GM23338 (cell line): ENCODE measurements at regions not wholly inside any gene's neighbourhood (a gene's known extent, or its start where the extent isn't known, plus 50 kb on each side); places are given as distances from the start of the nearest gene placed in this dataset.

ENCODE experiments used
- ATAC-seq: fragments of 200-7000 bp; cut with Tn5 transposase; 3 replicates; pipeline ENCODE4 v1.9.1; 2020
- DNase-seq: peaks from one replicate; pipeline ENCODE4 v3.0.0-alpha.2; 2015; ENCODE audit warnings: low spot score
- H2AFZ ChIP-seq: fragments of 200-600 bp; sonication (generic); 2 replicates; pipeline ENCODE4 v1.8.0; 2016; ENCODE audit warnings: antibody characterized with exemption, mild to moderate bottlenecking, moderate library complexity
- H3F3A ChIP-seq: fragments of 200-600 bp; sonication (generic); replicated peaks from 2 replicates; pipeline ENCODE4 v1.8.0; 2017; ENCODE audit warnings: antibody characterized with exemption, mixed run types, low read depth
- H3K27ac ChIP-seq: fragments of 200-600 bp; sonication (generic); 2 replicates; pipeline ENCODE4 v1.6.1; 2016; ENCODE audit warnings: low read depth
- H3K27me3 ChIP-seq: fragments of 200-600 bp; sonication (generic); 2 replicates; pipeline ENCODE4 v1.8.0; 2016; ENCODE audit warnings: mild to moderate bottlenecking, mixed run types, moderate library complexity; ENCODE audit not compliant: insufficient read depth
- H3K36me3 ChIP-seq: fragments of 200-600 bp; sonication (generic); 2 replicates; pipeline ENCODE4 v1.8.0; 2016; ENCODE audit warnings: mild to moderate bottlenecking; ENCODE audit not compliant: insufficient read depth
- H3K4me1 ChIP-seq: fragments of 200-600 bp; sonication (generic); 2 replicates; pipeline ENCODE4 v1.8.0; 2016; ENCODE audit warnings: mild to moderate bottlenecking, moderate library complexity; ENCODE audit not compliant: insufficient read depth
- H3K4me2 ChIP-seq: fragments of 200-600 bp; sonication (generic); 2 replicates; pipeline ENCODE4 v1.7.1; 2017; ENCODE audit warnings: mixed run types
- H3K4me3 ChIP-seq: fragments of 200-600 bp; sonication (generic); 2 replicates; pipeline ENCODE4 v1.6.1; 2016; ENCODE audit warnings: mixed run types
- H3K79me2 ChIP-seq: fragments of 200-600 bp; sonication (generic); replicated peaks from 2 replicates; pipeline ENCODE4 v1.8.0; 2017; ENCODE audit warnings: mild to moderate bottlenecking; ENCODE audit not compliant: insufficient read depth
- H3K9me2 ChIP-seq: fragments of 200-600 bp; sonication (generic); 2 replicates; pipeline ENCODE4 v1.8.0; 2017; ENCODE audit not compliant: insufficient read depth
- H4K20me1 ChIP-seq: fragments of 200-600 bp; sonication (generic); replicated peaks from 2 replicates; pipeline ENCODE4 v1.8.0; 2017; ENCODE audit warnings: mild to moderate bottlenecking; ENCODE audit not compliant: insufficient read depth
- H3K27ac Mint-ChIP-seq: 2 replicates; pipeline ENCODE4 v1.8.0; 2020; ENCODE audit warnings: inconsistent platforms, mild to moderate bottlenecking, moderate library complexity, mixed read lengths
- H3K27me3 Mint-ChIP-seq: 3 replicates; pipeline ENCODE4 v1.8.0; 2022; ENCODE audit warnings: low read depth, mild to moderate bottlenecking, moderate library complexity, mixed read lengths, inconsistent platforms; ENCODE audit not compliant: insufficient read depth, poor library complexity
- H3K36me3 Mint-ChIP-seq: 3 replicates; pipeline ENCODE4 v1.8.0; 2021; ENCODE audit warnings: low read depth, mild to moderate bottlenecking, inconsistent platforms, moderate library complexity, mixed read lengths
- H3K4me1 Mint-ChIP-seq: 3 replicates; pipeline ENCODE4 v1.8.0; 2020; ENCODE audit warnings: mild to moderate bottlenecking, inconsistent platforms, mixed read lengths
- H3K4me3 Mint-ChIP-seq: 3 replicates; pipeline ENCODE4 v1.8.0; 2021; ENCODE audit warnings: moderate library complexity, mild to moderate bottlenecking, inconsistent platforms, mixed read lengths
- H3K9me3 Mint-ChIP-seq: 3 replicates; pipeline ENCODE4 v1.8.0; 2020; ENCODE audit warnings: moderate library complexity, mild to moderate bottlenecking, inconsistent platforms, mixed read lengths
- CREB1 ChIP-seq: fragments of 250-450 bp; sonication (Bioruptor Pico); IDR thresholded peaks from 2 replicates; pipeline ENCODE4 v1.5.0; 2020; ENCODE audit warnings: low read depth, mild to moderate bottlenecking, moderate library complexity
- CTCF ChIP-seq, 2 experiments: fragments of 200-600 bp in 1 of 2; sonication (generic) in 1 of 2; conservative IDR thresholded peaks; 2 replicates each; pipeline versions ENCODE4 v1.5.1 to v1.6.1; 2016 to 2017; ENCODE audit warnings: antibody characterized with exemption in 2 of 2, low read depth in 2 of 2, mild to moderate bottlenecking in 2 of 2, moderate library complexity in 1 of 2
- EZH2 ChIP-seq: fragments of 200-600 bp; sonication (generic); IDR thresholded peaks from one replicate; pipeline ENCODE4 v1.8.0; 2017; ENCODE audit warnings: antibody characterized with exemption, mild to moderate bottlenecking, low read depth; ENCODE audit not compliant: unreplicated experiment
- EZH2phosphoT487 ChIP-seq: fragments of 200-600 bp; sonication (generic); IDR thresholded peaks from one replicate; pipeline ENCODE4 v1.8.1; 2018; ENCODE audit warnings: antibody characterized with exemption; ENCODE audit not compliant: unreplicated experiment
- JUNB ChIP-seq: IDR thresholded peaks from one replicate; pipeline ENCODE4 v1.6.1; 2016; ENCODE audit warnings: antibody characterized with exemption; ENCODE audit not compliant: unreplicated experiment
- POLR2AphosphoS5 ChIP-seq: IDR thresholded peaks from 2 replicates; pipeline ENCODE4 v1.6.1; 2016; ENCODE audit warnings: antibody characterized with exemption, low read depth
- REST ChIP-seq: IDR thresholded peaks from one replicate; pipeline ENCODE4 v1.6.1; 2018; ENCODE audit warnings: antibody characterized with exemption; ENCODE audit not compliant: unreplicated experiment
- ZNF114 ChIP-seq: fragments of 250-450 bp; sonication (Bioruptor Pico); IDR thresholded peaks from 2 replicates; pipeline ENCODE4 v1.5.0; 2020; ENCODE audit warnings: mild to moderate bottlenecking, moderate library complexity
- ZNF331 ChIP-seq: fragments of 250-450 bp; sonication (Bioruptor Pico); IDR thresholded peaks from 2 replicates; pipeline ENCODE4 v1.5.0; 2020; ENCODE audit warnings: low read depth, mild to moderate bottlenecking, moderate library complexity
- TF ChIP-seq, protein P1 (sequence below): fragments of 250-450 bp; sonication (Bioruptor Pico); IDR thresholded peaks from 2 replicates; pipeline ENCODE4 v1.5.0; 2020; ENCODE audit warnings: mild to moderate bottlenecking, moderate library complexity

- Histone ChIP-seq H3K9me2 (no peaks in the 10 kb centered on the region), H3K36me3 (no peaks in the 10 kb centered on the region), H3K4me2 (no peak overlapping the region), H3K4me1 (no peaks in the 10 kb centered on the region), H3K27ac (no peak overlapping the region), H2AFZ (no peak overlapping the region), H3F3A (no peaks in the 10 kb centered on the region), H3K79me2 (no peaks in the 10 kb centered on the region), H4K20me1 (no peaks in the 10 kb centered on the region), H3K27me3 (no peaks in the 10 kb centered on the region), H3K4me3 (no peak overlapping the region)
- Mint-ChIP-seq H3K4me1 (peaks cover 1% of the 10 kb centered on the region; the same call in 2 of the 3 replicates), H3K36me3 (peaks cover 8% of the 10 kb centered on the region; the same call in 1 of the 3 replicates), H3K27me3 (no peaks in the 10 kb centered on the region), H3K27ac (no peak overlapping the region), H3K9me3 (peaks cover 11% of the 10 kb centered on the region; the same call in 1 of the 3 replicates), H3K4me3 (no peak overlapping the region)
- DNase-seq = no peak
- no peak for ATAC-seq
- no peak for TF ChIP-seq JUNB
- TF ChIP-seq POLR2AphosphoS5 = no peak
Measured at GRCh38 chr5:153116916-153117315, 373.6 kb upstream of the GRIA1 start.

DNA sequence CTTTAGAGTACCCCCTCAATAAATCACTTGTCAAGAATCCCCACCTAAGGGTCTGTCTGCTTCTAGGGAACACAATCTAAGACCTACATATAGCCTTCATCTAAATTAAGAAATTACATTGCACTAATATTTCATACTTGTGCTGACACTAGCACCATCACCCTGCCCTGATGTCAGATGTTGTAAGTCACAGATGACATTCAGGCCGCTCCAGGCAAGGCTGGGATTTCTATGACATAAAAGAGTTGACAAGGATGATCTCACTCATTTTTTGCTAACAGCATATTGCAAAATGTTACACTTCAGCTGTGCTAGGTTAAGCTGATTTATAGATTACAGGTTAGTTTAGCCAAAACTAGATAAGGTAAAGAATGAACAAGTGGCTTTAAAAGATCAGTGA, 372.5 kb upstream of the GRIA1 start:
- Histone ChIP-seq H3K27me3 (no peaks in the 10 kb centered on the region), H3K27ac (no peak overlapping the region), H4K20me1 (no peaks in the 10 kb centered on the region), H3K4me3 (no peak overlapping the region), H3K4me2 (no peak overlapping the region), H3K36me3 (no peaks in the 10 kb centered on the region), H3K9me2 (no peaks in the 10 kb centered on the region), H3K4me1 (no peaks in the 10 kb centered on the region), H3F3A (no peaks in the 10 kb centered on the region), H2AFZ (no peak overlapping the region), H3K79me2 (no peaks in the 10 kb centered on the region)
- no peak for DNase-seq
- Mint-ChIP-seq H3K9me3 (peaks cover 11% of the 10 kb centered on the region; the same call in 1 of the 3 replicates), H3K27ac (no peak overlapping the region), H3K4me3 (no peak overlapping the region), H3K4me1 (peaks cover 11% of the 10 kb centered on the region; the same call in 2 of the 3 replicates), H3K27me3 (no peaks in the 10 kb centered on the region), H3K36me3 (peaks cover 8% of the 10 kb centered on the region; the same call in 1 of the 3 replicates)
- no peak for ATAC-seq
- TF ChIP-seq EZH2 (no peak), REST (no peak), CREB1 (CRISPR knock-in tag) (no peak), CTCF (conservative IDR thresholded peaks at IDR 0.05; ENCODE audit: low read depth in 2 of 2) (no peak), POLR2AphosphoS5 (no peak), ZNF331 (no peak), JUNB (no peak), ZNF114 (no peak), EZH2phosphoT487 (no peak)
- TF ChIP-seq, protein P1, sequence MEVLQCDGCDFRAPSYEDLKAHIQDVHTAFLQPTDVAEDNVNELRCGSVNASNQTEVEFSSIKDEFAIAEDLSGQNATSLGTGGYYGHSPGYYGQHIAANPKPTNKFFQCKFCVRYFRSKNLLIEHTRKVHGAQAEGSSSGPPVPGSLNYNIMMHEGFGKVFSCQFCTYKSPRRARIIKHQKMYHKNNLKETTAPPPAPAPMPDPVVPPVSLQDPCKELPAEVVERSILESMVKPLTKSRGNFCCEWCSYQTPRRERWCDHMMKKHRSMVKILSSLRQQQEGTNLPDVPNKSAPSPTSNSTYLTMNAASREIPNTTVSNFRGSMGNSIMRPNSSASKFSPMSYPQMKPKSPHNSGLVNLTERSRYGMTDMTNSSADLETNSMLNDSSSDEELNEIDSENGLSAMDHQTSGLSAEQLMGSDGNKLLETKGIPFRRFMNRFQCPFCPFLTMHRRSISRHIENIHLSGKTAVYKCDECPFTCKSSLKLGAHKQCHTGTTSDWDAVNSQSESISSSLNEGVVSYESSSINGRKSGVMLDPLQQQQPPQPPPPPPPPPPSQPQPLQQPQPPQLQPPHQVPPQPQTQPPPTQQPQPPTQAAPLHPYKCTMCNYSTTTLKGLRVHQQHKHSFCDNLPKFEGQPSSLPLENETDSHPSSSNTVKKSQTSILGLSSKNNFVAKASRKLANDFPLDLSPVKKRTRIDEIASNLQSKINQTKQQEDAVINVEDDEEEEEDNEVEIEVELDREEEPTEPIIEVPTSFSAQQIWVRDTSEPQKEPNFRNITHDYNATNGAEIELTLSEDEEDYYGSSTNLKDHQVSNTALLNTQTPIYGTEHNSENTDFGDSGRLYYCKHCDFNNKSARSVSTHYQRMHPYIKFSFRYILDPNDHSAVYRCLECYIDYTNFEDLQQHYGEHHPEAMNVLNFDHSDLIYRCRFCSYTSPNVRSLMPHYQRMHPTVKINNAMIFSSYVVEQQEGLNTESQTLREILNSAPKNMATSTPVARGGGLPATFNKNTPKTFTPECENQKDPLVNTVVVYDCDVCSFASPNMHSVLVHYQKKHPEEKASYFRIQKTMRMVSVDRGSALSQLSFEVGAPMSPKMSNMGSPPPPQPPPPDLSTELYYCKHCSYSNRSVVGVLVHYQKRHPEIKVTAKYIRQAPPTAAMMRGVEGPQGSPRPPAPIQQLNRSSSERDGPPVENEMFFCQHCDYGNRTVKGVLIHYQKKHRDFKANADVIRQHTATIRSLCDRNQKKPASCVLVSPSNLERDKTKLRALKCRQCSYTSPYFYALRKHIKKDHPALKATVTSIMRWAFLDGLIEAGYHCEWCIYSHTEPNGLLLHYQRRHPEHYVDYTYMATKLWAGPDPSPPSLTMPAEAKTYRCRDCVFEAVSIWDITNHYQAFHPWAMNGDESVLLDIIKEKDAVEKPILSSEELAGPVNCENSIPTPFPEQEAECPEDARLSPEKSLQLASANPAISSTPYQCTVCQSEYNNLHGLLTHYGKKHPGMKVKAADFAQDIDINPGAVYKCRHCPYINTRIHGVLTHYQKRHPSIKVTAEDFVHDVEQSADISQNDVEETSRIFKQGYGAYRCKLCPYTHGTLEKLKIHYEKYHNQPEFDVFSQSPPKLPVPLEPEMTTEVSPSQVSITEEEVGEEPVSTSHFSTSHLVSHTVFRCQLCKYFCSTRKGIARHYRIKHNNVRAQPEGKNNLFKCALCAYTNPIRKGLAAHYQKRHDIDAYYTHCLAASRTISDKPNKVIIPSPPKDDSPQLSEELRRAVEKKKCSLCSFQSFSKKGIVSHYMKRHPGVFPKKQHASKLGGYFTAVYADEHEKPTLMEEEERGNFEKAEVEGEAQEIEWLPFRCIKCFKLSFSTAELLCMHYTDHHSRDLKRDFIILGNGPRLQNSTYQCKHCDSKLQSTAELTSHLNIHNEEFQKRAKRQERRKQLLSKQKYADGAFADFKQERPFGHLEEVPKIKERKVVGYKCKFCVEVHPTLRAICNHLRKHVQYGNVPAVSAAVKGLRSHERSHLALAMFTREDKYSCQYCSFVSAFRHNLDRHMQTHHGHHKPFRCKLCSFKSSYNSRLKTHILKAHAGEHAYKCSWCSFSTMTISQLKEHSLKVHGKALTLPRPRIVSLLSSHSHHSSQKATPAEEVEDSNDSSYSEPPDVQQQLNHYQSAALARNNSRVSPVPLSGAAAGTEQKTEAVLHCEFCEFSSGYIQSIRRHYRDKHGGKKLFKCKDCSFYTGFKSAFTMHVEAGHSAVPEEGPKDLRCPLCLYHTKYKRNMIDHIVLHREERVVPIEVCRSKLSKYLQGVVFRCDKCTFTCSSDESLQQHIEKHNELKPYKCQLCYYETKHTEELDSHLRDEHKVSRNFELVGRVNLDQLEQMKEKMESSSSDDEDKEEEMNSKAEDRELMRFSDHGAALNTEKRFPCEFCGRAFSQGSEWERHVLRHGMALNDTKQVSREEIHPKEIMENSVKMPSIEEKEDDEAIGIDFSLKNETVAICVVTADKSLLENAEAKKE (CRISPR knock-in tag) = no peak
